GM23248 (cell line): ENCODE measurements at regions not wholly inside any gene's neighbourhood (a gene's known extent, or its start where the extent isn't known, plus 50 kb on each side); places are given as distances from the start of the nearest gene placed in this dataset.
A peak's percentile ranks its signal among the peaks of the same experiment; 100 is the strongest.
"Not testable (repeated sequence)": the region's sequence is repeated elsewhere in the genome, so short reads cannot be mapped to it uniquely, and the experiment has no call there.

ENCODE experiments used
- DNase-seq: peaks from one replicate; pipeline ENCODE4 v3.0.0-alpha.2; 2015
- H2AFZ ChIP-seq: fragments of 200-600 bp; sonication (generic); 2 replicates; pipeline ENCODE4 v1.6.1; 2016; ENCODE audit warnings: antibody characterized with exemption
- H3F3A ChIP-seq: fragments of 200-600 bp; sonication (generic); 2 replicates; pipeline ENCODE4 v1.6.1; 2016; ENCODE audit warnings: mild to moderate bottlenecking, antibody characterized with exemption, mixed run types; ENCODE audit not compliant: insufficient read depth
- H3K27ac ChIP-seq: fragments of 200-600 bp; sonication (generic); 2 replicates; pipeline ENCODE4 v1.5.1; 2016; ENCODE audit warnings: mild to moderate bottlenecking
- H3K27me3 ChIP-seq: fragments of 200-600 bp; sonication (generic); replicated peaks from 2 replicates; pipeline ENCODE4 v1.6.1; 2016; ENCODE audit warnings: mild to moderate bottlenecking; ENCODE audit not compliant: insufficient read depth
- H3K36me3 ChIP-seq: fragments of 200-600 bp; sonication (generic); 2 replicates; pipeline ENCODE4 v1.6.1; 2016; ENCODE audit warnings: low read depth, mild to moderate bottlenecking
- H3K4me1 ChIP-seq: fragments of 200-600 bp; sonication (generic); 2 replicates; pipeline ENCODE4 v1.6.1; 2016; ENCODE audit warnings: mild to moderate bottlenecking; ENCODE audit not compliant: insufficient read depth
- H3K4me2 ChIP-seq: fragments of 200-600 bp; sonication (generic); one replicate; pipeline ENCODE4 v1.6.1; 2016; ENCODE audit warnings: mild to moderate bottlenecking; ENCODE audit not compliant: unreplicated experiment
- H3K4me3 ChIP-seq: fragments of 200-600 bp; sonication (generic); 2 replicates; pipeline ENCODE4 v1.5.1; 2016; ENCODE audit warnings: mild to moderate bottlenecking
- H3K79me2 ChIP-seq: fragments of 200-600 bp; sonication (generic); 2 replicates; pipeline ENCODE4 v1.6.1; 2016; ENCODE audit warnings: mild to moderate bottlenecking; ENCODE audit not compliant: insufficient read depth
- H3K9ac ChIP-seq: fragments of 200-600 bp; sonication (generic); 2 replicates; pipeline ENCODE4 v1.6.1; 2016; ENCODE audit warnings: mild to moderate bottlenecking
- H3K9me2 ChIP-seq: fragments of 200-600 bp; sonication (generic); 2 replicates; pipeline ENCODE4 v1.6.1; 2016; ENCODE audit warnings: mixed run types, mild to moderate bottlenecking, moderate library complexity; ENCODE audit not compliant: insufficient read depth
- H3K9me3 ChIP-seq: fragments of 200-600 bp; sonication (generic); one replicate; pipeline ENCODE4 v1.6.1; 2017; ENCODE audit warnings: low read depth
- H4K20me1 ChIP-seq: fragments of 200-600 bp; sonication (generic); 2 replicates; pipeline ENCODE4 v1.6.0; 2016; ENCODE audit not compliant: insufficient read depth
- EZH2 ChIP-seq: fragments of 200-600 bp; sonication (generic); IDR thresholded peaks from 2 replicates; pipeline ENCODE4 v1.6.1; 2018; ENCODE audit warnings: antibody characterized with exemption, mild to moderate bottlenecking; ENCODE audit not compliant: insufficient read depth, poor library complexity, severe bottlenecking
- EZH2phosphoT487 ChIP-seq: fragments of 200-600 bp; sonication (generic); IDR thresholded peaks from 2 replicates; pipeline ENCODE4 v1.6.1; 2018; ENCODE audit warnings: antibody characterized with exemption, moderate library complexity, mild to moderate bottlenecking, low read depth; ENCODE audit not compliant: insufficient read depth
- WGBS, 2 experiments: methylation state at CpG; one replicate each; pipeline ENCODE4 v1.1.6; 2015 to 2017; ENCODE audit warnings: low lambda C conversion rate in 2 of 2, low coverage in 1 of 2; ENCODE audit errors: missing lambda C conversion rate in 2 of 2; 5-methylcytosine and 5-hydroxymethylcytosine counted together
- in situ Hi-C: fragments of 300-500 bp; cut with MboI; formaldehyde crosslinking; loops from 2 replicates; pipeline ENCODE4 v1.15.0; 2020

DNA sequence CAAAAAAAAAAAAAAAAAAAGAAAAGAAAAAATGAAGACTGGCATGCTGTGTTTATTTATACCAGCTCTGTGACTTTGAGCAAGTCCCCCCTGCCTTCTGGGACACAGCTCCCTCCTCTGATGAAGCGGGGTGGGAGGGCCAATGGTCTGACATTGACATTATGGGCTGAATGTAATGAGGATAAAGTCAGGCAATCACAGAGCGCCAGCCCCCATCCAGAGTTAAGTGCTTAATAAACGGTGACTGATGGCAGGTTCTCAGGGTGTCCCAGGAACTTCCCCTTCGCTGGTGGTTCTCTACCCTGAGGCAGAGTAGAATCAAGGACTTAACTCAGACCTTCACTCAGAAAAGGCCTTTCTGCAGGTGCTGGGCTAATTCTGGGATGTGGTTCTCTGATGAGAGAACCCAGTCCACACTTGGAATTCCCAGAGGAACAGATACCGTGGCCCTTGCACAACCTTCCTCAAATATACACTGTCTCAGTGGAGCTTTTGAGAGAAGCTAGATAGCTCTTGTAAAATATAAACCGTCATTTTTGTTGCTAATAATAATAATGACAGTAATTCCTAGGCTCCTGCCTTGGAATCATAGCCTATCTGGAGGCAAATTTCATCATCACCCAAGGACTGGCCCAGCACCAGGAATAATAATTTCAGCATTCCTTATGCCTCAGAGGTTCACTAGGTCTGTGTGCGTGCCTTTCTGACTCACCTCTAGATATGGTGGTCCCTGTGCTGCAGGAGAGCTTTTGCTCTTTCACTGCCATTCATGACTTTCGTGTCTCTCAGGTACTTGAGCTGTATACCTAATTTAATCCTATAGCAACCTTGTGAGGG is 115.8 kb downstream of the RPLP1 start:
- Histone ChIP-seq H3K4me2 (no peak overlapping the region), H3K4me1 (peaks cover 9% of the 10 kb centered on the region), H3K9me3 (no peaks in the 10 kb centered on the region), H3K9me2 (no peaks in the 10 kb centered on the region), H3K79me2 (no peaks in the 10 kb centered on the region), H3K36me3 (no peaks in the 10 kb centered on the region), H3K27ac (no peak overlapping the region), H4K20me1 (no peaks in the 10 kb centered on the region), H2AFZ (no peak overlapping the region), H3K9ac (no peak overlapping the region), H3K4me3 (no peak overlapping the region), H3K27me3 (peaks cover 13% of the 10 kb centered on the region), H3F3A (no peaks in the 10 kb centered on the region)
- no peak for TF ChIP-seq EZH2
- TF ChIP-seq EZH2phosphoT487: no peak
- WGBS, 2 experiments: 66 to 67% methylated on average over 8 of the region's 8 CpGs
- peak; percentile 84 for DNase-seq
- in situ Hi-C loops: no loop called here

DNA sequence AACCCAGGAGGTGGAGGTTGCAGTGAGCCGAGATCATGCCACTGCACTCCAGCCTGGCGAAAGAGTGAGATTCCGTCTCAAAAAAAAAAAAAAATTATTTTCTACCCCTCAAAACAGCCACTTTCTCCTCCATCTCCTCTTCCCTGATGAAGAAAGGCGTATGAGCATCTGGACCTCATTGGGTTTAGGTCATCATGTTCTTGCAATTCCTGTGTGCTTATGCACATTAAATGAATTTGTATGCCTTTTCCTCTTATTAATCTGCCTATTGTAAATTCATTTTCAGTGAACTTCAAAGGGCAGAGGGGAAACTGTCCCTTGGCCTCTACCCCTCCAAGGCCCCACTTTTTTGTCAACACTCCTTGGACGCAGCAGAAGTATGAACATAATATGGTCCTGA is 117.8 kb downstream of the RPLP1 start:
- no peak overlapping the region for H3K9ac ChIP-seq
- no peaks in the 10 kb centered on the region for H3F3A ChIP-seq
- peaks cover 9% of the 10 kb centered on the region for H3K4me1 ChIP-seq
- no peaks in the 10 kb centered on the region for H4K20me1 ChIP-seq
- H3K9me3 ChIP-seq: no peaks in the 10 kb centered on the region
- peak; percentile 26 for DNase-seq
- H3K36me3 ChIP-seq: no peaks in the 10 kb centered on the region
- H3K9me2 ChIP-seq: no peaks in the 10 kb centered on the region
- no peak overlapping the region for H3K4me3 ChIP-seq
- H3K4me2 ChIP-seq: no peak overlapping the region
- no peak overlapping the region for H2AFZ ChIP-seq
- TF ChIP-seq EZH2: no peak
- peaks cover 13% of the 10 kb centered on the region for H3K27me3 ChIP-seq
- no peaks in the 10 kb centered on the region for H3K79me2 ChIP-seq
- no peak overlapping the region for H3K27ac ChIP-seq
- 48 to 51% methylated on average over 5 of the region's 5 CpGs for WGBS, 2 experiments
- in situ Hi-C loops: no loop called here

DNA sequence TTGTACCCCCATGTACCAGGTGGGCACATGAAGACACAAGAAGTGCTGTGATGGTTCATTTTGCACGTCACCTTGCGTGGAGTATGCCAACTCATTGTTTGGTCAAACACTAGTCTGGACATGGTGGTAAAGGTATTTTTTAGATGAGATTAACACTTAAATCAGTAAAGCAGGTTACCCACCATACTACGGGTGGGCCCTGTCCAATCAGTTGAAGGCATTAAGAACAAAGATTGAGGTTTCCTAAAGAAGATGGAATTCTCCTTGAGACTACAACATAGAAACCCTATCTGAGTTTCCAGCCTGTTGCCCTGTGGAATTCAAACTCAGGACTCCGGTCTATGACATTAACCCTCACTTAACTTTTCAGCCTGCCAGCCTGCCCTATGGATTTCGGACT is 118.4 kb downstream of the RPLP1 start:
- H3K27me3 ChIP-seq: peaks cover 13% of the 10 kb centered on the region
- H3K27ac ChIP-seq: no peak overlapping the region
- no peak for DNase-seq
- H3K4me3 ChIP-seq: no peak overlapping the region
- no peaks in the 10 kb centered on the region for H3K79me2 ChIP-seq
- H3K4me2 ChIP-seq: no peak overlapping the region
- no peaks in the 10 kb centered on the region for H3F3A ChIP-seq
- H4K20me1 ChIP-seq: no peaks in the 10 kb centered on the region
- peaks cover 9% of the 10 kb centered on the region for H3K4me1 ChIP-seq
- H3K9me3 ChIP-seq: no peaks in the 10 kb centered on the region
- no peak for TF ChIP-seq EZH2
- TF ChIP-seq EZH2phosphoT487: no peak
- H3K36me3 ChIP-seq: no peaks in the 10 kb centered on the region
- no peaks in the 10 kb centered on the region for H3K9me2 ChIP-seq
- no peak overlapping the region for H3K9ac ChIP-seq
- in situ Hi-C loops: no loop called here
- 89 to 90% methylated on average over 5 of the region's 5 CpGs for WGBS, 2 experiments
- H2AFZ ChIP-seq: no peak overlapping the region

DNA sequence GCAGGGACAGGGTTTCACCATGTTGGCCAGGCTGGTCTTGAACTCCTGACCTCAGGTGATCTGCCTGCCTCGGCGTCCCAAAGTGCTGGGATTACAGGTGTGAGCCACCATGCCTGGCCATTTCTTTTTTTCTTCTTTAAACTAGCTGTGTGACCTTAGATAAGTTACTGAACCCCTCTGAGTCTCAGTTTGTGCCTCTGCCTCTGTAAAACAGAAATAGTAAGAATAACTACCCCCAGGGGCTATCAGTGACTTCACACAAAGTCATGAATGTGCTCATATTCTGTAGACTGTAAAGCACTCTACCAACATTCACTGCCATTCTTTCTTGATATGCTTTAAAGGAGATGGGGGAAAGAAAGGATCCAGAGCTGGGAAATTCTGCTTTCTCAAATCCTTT is 120.7 kb downstream of the RPLP1 start:
- H3K27me3 ChIP-seq: peaks cover 19% of the 10 kb centered on the region
- H3K79me2 ChIP-seq, H2AFZ ChIP-seq, H3K4me1 ChIP-seq, H3K27ac ChIP-seq, in situ Hi-C loops, H3K9me3 ChIP-seq, H3F3A ChIP-seq, H3K4me2 ChIP-seq, H3K9ac ChIP-seq, H3K36me3 ChIP-seq, H3K9me2 ChIP-seq, H3K4me3 ChIP-seq, H4K20me1 ChIP-seq, DNase-seq: not testable (repeated sequence)
- 68 to 73% methylated on average over 2 of the region's 2 CpGs for WGBS, 2 experiments
